IMR-90 (cell line): ENCODE measurements at regions not wholly inside any gene's neighbourhood (a gene's known extent, or its start where the extent isn't known, plus 50 kb on each side); places are given as distances from the start of the nearest gene placed in this dataset.
"Not testable (repeated sequence)": the region's sequence is repeated elsewhere in the genome, so short reads cannot be mapped to it uniquely, and the experiment has no call there.

Source experiments
- ATAC-seq: fragments of 200-7000 bp; cut with Tn5 transposase; 2 replicates; pipeline ENCODE4 v1.9.1; 2020; ENCODE audit warnings: low read depth, mild to moderate bottlenecking, moderate library complexity
- BruUV-seq: library from RNA; stranded (reverse); fragments of 400-500 nt; replicated peaks from 2 replicates; lab custom pipeline; 2021; lab: Mats Ljungman, UMichigan
- CTCF ChIA-PET: fragments of 300-600 bp; formaldehyde crosslinking; extraction: SDS; loops from one replicate; lab custom pipeline; 2021; ENCODE audit warnings: antibody characterized with exemption; lab: Yijun Ruan, JAX
- POLR2A ChIA-PET: fragments of 300-600 bp; sonication (Branson Sonifier 250); formaldehyde crosslinking; loops from one replicate; lab custom pipeline; 2022; ENCODE audit warnings: antibody characterized with exemption; ENCODE audit not compliant: unreplicated experiment; lab: Charles Lee
- DNase-seq: peaks from one replicate; pipeline ENCODE4 v3.0.0; 2013
- H2AFZ ChIP-seq: replicated peaks from 2 replicates; pipeline ENCODE3; 2013; ENCODE audit warnings: low read length, mild to moderate bottlenecking; ENCODE audit not compliant: poor library complexity
- H2AK5ac ChIP-seq: 2 replicates; pipeline ENCODE4 v1.6.1; 2013; ENCODE audit warnings: low read depth, low read length, inconsistent platforms
- H2AK9ac ChIP-seq: replicated peaks from 2 replicates; pipeline ENCODE3; 2013; ENCODE audit warnings: mild to moderate bottlenecking, low read depth, low read length, moderate library complexity; ENCODE audit not compliant: poor library complexity
- H2BK120ac ChIP-seq: 2 replicates; pipeline ENCODE4 v1.6.1; 2013; ENCODE audit warnings: low read depth, low read length, inconsistent platforms
- H2BK15ac ChIP-seq: 3 replicates; pipeline ENCODE4 v1.6.1; 2013; ENCODE audit warnings: low read depth, low read length, inconsistent platforms
- H2BK20ac ChIP-seq: 2 replicates; pipeline ENCODE4 v1.6.1; 2013; ENCODE audit warnings: low read depth, mild to moderate bottlenecking, inconsistent platforms, low read length, moderate library complexity
- H2BK5ac ChIP-seq: 2 replicates; pipeline ENCODE4 v1.6.1; 2013; ENCODE audit warnings: mild to moderate bottlenecking, low read depth, low read length, inconsistent platforms; ENCODE audit not compliant: poor library complexity, severe bottlenecking
- H3K14ac ChIP-seq: replicated peaks from 2 replicates; pipeline ENCODE4 v1.6.1; 2013; ENCODE audit warnings: low read depth, low read length, inconsistent platforms
- H3K18ac ChIP-seq: 2 replicates; pipeline ENCODE4 v1.6.1; 2013; ENCODE audit warnings: low read depth, low read length, control low read depth
- H3K23ac ChIP-seq: 2 replicates; pipeline ENCODE4 v1.6.1; 2013; ENCODE audit warnings: low read depth, low read length, inconsistent platforms
- H3K27ac ChIP-seq: 2 replicates; pipeline ENCODE4 v1.5.1; 2013; ENCODE audit warnings: mild to moderate bottlenecking, control low read depth, low read length; ENCODE audit not compliant: insufficient read depth
- H3K27me3 ChIP-seq: 2 replicates; pipeline ENCODE4 v1.6.1; 2013; ENCODE audit warnings: low read length; ENCODE audit not compliant: control insufficient read depth, insufficient read depth
- H3K36me3 ChIP-seq: 2 replicates; pipeline ENCODE4 v1.6.1; 2013; ENCODE audit warnings: low read length, mixed read lengths; ENCODE audit not compliant: control insufficient read depth, insufficient read depth
- H3K4ac ChIP-seq: 2 replicates; pipeline ENCODE4 v1.6.1; 2013; ENCODE audit warnings: low read depth, low read length, inconsistent platforms
- H3K4me1 ChIP-seq: 2 replicates; pipeline ENCODE4 v1.6.1; 2013; ENCODE audit warnings: low read length, mixed read lengths; ENCODE audit not compliant: control insufficient read depth, insufficient read depth
- H3K4me2 ChIP-seq: 2 replicates; pipeline ENCODE4 v1.6.1; 2013; ENCODE audit warnings: low read depth, mild to moderate bottlenecking, control low read depth, low read length, moderate library complexity
- H3K4me3 ChIP-seq: 2 replicates; pipeline ENCODE4 v1.5.1; 2013; ENCODE audit warnings: low read depth, mild to moderate bottlenecking, control low read depth, low read length, moderate library complexity; ENCODE audit not compliant: insufficient read depth
- H3K56ac ChIP-seq: 2 replicates; pipeline ENCODE4 v1.6.1; 2013; ENCODE audit warnings: low read length, inconsistent platforms; ENCODE audit not compliant: insufficient read depth; ENCODE audit errors: extremely low read depth
- H3K79me1 ChIP-seq, 2 experiments: 2 replicates each; pipeline ENCODE4 v1.6.1; 2013; ENCODE audit warnings: low read length in 2 of 2, inconsistent platforms in 1 of 2, low read depth in 1 of 2
- H3K9ac ChIP-seq: 2 replicates; pipeline ENCODE4 v1.6.1; 2013; ENCODE audit warnings: low read depth, low read length, control low read depth
- H3K9me1 ChIP-seq: 2 replicates; pipeline ENCODE4 v1.6.1; 2013; ENCODE audit warnings: low read length, inconsistent platforms; ENCODE audit not compliant: insufficient read depth
- H3K9me3 ChIP-seq: 2 replicates; pipeline ENCODE4 v1.6.1; 2013; ENCODE audit warnings: low read length; ENCODE audit not compliant: control insufficient read depth, insufficient read depth
- H4K20me1 ChIP-seq: 2 replicates; pipeline ENCODE4 v1.6.1; 2013; ENCODE audit warnings: low read length, inconsistent platforms; ENCODE audit not compliant: insufficient read depth
- H4K5ac ChIP-seq: 2 replicates; pipeline ENCODE4 v1.6.1; 2013; ENCODE audit warnings: mild to moderate bottlenecking, low read depth, low read length, control low read depth
- H4K8ac ChIP-seq, 2 experiments: 2 replicates each; pipeline ENCODE4 v1.6.1; 2013; ENCODE audit warnings: low read depth in 2 of 2, low read length in 2 of 2, control low read depth in 1 of 2, inconsistent platforms in 1 of 2
- H4K91ac ChIP-seq: 2 replicates; pipeline ENCODE4 v1.6.1; 2013; ENCODE audit warnings: low read depth, low read length, inconsistent platforms; ENCODE audit not compliant: insufficient read depth
- WGBS, 2 experiments: methylation state at CpG; one replicate each; pipeline versions ENCODE4 v1.1.5 to v1.1.7; 2013; ENCODE audit warnings: missing lambda C conversion rate in 2 of 2; ENCODE audit not compliant: insufficient read length in 1 of 2; ENCODE audit errors: extremely low coverage in 2 of 2; 5-methylcytosine and 5-hydroxymethylcytosine counted together
- dilution Hi-C: fragments of 300-500 bp; cut with HindIII; formaldehyde crosslinking; loops from one replicate; pipeline ENCODE4 v1.14.3; 2018; ENCODE audit warnings: low sequenced_read_pairs; ENCODE audit not compliant: unreplicated experiment
- in situ Hi-C: fragments of 300-500 bp; cut with MboI; formaldehyde crosslinking; loops from 3 replicates; pipeline ENCODE4 v1.14.3; 2019; ENCODE audit warnings: low sequenced_read_pairs, inconsistent platforms, mixed read lengths
- intact Hi-C: fragments of 100-400 bp; cut with micrococcal nuclease; formaldehyde crosslinking; loops from 2 replicates; pipeline ENCODE4 v1.10.0; 2022

GRCh38 chr9:104368318-104368717, 135.7 kb upstream of the OR13F1 start:
- POLR2A ChIA-PET, H3K4ac ChIP-seq, in situ Hi-C loops, H2BK5ac ChIP-seq, H2BK20ac ChIP-seq, H2AK9ac ChIP-seq, DNase-seq, H3K9me1 ChIP-seq, H4K91ac ChIP-seq, H3K27ac ChIP-seq, CTCF ChIA-PET, H3K14ac ChIP-seq, H3K4me2 ChIP-seq, H3K4me3 ChIP-seq, H4K8ac ChIP-seq, H3K23ac ChIP-seq, H3K27me3 ChIP-seq, H3K18ac ChIP-seq, intact Hi-C loops, H2BK120ac ChIP-seq, H2BK15ac ChIP-seq, H2AK5ac ChIP-seq, H2AFZ ChIP-seq, BruUV-seq, H3K79me1 ChIP-seq, H3K4me1 ChIP-seq, dilution Hi-C loops, H4K5ac ChIP-seq, H3K56ac ChIP-seq, H4K20me1 ChIP-seq, H3K9ac ChIP-seq, ATAC-seq, H3K9me3 ChIP-seq, H3K36me3 ChIP-seq: not testable (repeated sequence)
- WGBS, 2 experiments, result no CpG with 5 or more reads among the region's 3 CpGs
